ENCODE measurements at regions not wholly inside any gene's neighbourhood (a gene's known extent, or its start where the extent isn't known, plus 50 kb on each side); places are given as distances from the start of the nearest gene placed in this dataset.

- TF ChIP-seq CTCF (IDR thresholded peaks at IDR 0.05), result no peak
- TF ChIP-seq POLR2A (IDR thresholded peaks at IDR 0.05), result no peak
These were observed 1502.9 kb downstream of the CDH11 start for GRCh38 chr16:63618896-63619485.

All from uterus (tissue), 2 donors.